Neural progenitor cell (in vitro differentiated cells): ENCODE measurements at regions not wholly inside any gene's neighbourhood (a gene's known extent, or its start where the extent isn't known, plus 50 kb on each side); places are given as distances from the start of the nearest gene placed in this dataset.

ENCODE experiments used
- EZH2 ChIP-seq: fragments of 200-600 bp; sonication (generic); IDR thresholded peaks from 2 replicates; pipeline ENCODE4 v1.6.1; 2017; ENCODE audit warnings: antibody characterized with exemption, mild to moderate bottlenecking, moderate library complexity
- TF ChIP-seq, protein P1 (sequence below): fragments of 200-600 bp; sonication (generic); IDR thresholded peaks from 2 replicates; pipeline ENCODE4 v1.5.1; 2017; ENCODE audit warnings: antibody characterized with exemption, mild to moderate bottlenecking

DNA sequence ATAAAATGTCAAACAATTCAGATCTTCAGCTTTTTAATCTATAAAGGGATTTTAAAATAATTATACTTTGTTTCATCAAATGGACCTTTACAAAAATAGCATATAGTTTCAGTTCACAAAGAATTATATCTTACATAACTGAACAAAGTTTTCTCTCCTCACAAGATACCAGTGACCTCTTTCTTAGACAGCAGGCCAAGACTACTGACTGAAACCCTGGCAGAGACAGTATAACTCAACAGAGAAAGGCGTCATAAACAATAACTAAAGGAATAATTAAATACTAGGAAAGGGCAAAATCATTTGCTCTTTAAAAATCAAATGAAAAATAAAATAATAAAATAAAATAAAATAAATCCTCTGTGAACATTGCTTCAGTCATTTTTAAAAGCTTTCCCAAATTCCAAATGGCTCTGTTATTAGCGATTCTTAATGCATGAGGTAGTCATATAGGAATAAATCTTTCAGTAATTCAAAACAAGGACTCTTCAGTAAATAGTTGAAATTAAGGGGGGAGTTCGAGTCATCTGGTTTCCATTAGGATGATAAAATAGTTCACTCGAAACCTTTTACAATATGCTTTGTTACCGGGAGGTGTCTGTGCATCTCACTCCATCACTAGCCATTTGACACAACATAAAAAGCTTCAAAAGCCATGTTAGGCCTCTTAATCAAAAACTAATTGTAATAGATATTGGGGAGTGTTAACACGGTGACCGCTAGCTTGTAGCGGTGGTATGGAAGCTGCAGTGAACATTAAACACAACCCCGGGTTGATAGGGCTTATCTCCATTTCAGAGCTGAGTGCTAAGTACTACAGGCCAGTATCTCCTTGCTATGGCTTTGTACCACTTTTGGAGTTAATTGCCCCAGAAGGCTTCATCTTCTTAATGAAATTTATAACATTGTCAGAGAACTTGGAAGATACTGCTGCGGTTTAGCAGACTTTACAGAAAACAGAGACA lies 142.9 kb upstream of the NR2F2 start:
- TF ChIP-seq EZH2, result no peak
- TF ChIP-seq, protein P1, sequence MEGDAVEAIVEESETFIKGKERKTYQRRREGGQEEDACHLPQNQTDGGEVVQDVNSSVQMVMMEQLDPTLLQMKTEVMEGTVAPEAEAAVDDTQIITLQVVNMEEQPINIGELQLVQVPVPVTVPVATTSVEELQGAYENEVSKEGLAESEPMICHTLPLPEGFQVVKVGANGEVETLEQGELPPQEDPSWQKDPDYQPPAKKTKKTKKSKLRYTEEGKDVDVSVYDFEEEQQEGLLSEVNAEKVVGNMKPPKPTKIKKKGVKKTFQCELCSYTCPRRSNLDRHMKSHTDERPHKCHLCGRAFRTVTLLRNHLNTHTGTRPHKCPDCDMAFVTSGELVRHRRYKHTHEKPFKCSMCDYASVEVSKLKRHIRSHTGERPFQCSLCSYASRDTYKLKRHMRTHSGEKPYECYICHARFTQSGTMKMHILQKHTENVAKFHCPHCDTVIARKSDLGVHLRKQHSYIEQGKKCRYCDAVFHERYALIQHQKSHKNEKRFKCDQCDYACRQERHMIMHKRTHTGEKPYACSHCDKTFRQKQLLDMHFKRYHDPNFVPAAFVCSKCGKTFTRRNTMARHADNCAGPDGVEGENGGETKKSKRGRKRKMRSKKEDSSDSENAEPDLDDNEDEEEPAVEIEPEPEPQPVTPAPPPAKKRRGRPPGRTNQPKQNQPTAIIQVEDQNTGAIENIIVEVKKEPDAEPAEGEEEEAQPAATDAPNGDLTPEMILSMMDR, result no peak
